ENCODE measurements at regions not wholly inside any gene's neighbourhood (a gene's known extent, or its start where the extent isn't known, plus 50 kb on each side); places are given as distances from the start of the nearest gene placed in this dataset.
A peak's percentile ranks its signal among the peaks of the same experiment; 100 is the strongest.

DNA sequence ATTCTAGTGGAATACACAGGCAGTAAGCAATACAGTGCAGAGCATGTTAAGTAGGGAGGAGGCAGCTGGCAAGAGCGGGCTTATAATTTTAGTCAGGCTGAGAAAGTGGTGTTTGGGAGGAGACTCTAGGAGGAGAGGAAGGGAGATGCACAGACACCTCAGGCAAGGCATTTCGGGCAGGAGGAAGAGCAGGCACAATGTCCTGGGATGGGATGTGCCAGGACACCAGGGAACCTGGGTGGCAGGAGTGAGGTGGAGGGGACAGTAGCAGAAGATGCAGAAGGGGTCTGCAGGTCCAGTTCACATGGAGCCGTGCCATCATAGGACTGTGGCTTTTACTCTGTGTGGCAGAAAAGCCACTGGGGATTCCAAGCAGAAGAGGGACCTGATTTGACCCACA, 143.7 kb upstream of the FSTL4 start:
- Mint-ChIP-seq H3K36me3 (peaks cover 0 to 7% of the 10 kb centered on the region in 2 donors), H3K27ac (peak overlapping the region in 2 of 6 donors; percentile 13 to 59), H3K4me1 (peaks cover 14 to 21% (median 16%) of the 10 kb centered on the region in 3 donors), H3K4me3 (no peak overlapping the region), H3K27me3 (peaks cover 5 to 21% (median 19%) of the 10 kb centered on the region in 3 donors), H3K9me3 (peaks cover 0 to 3% (median 0%) of the 10 kb centered on the region in 7 donors)
- DNase-seq (no peak), ATAC-seq (ENCODE audit: low read depth in 2 of 2) (no peak)

DNA sequence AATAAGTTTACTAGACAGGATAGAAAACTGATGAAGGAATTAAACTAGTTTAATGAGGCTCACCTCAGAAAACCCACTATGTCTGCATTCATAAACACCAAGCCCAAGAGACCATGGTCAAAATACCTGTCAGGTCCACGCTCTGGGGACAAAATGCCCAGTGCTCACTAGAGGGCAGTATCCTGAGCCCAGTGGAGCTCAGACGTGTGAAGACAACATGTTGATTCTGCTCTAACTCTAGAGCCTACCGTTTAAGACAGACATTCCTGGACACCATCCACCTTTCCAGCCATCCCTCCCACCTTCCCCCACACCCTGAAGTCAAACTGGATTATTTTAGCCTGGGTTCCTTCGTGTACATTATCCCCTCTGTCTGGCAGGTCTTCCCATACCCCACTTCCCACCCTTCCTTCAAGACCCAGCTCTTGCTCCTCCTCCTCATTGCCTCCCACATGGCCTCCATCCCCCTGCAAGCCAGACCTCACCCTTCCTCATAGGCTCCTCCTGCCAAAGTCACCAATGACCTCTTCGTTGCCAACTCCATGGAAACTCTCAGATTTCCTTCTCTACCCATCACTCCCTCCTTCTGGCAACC, 142.3 kb upstream of the FSTL4 start:
- peaks cover 0 to 3% (median 0%) of the 10 kb centered on the region in 7 donors for H3K9me3 Mint-ChIP-seq
- peak overlapping the region in 2 of 6 donors; percentile 34 to 89 for H3K27ac Mint-ChIP-seq
- peak; percentile 13 for DNase-seq
- peaks cover 6 to 16% (median 15%) of the 10 kb centered on the region in 3 donors for H3K4me1 Mint-ChIP-seq
- peaks cover 0 to 7% of the 10 kb centered on the region in 2 donors for H3K36me3 Mint-ChIP-seq
- peaks cover 5 to 21% (median 19%) of the 10 kb centered on the region in 3 donors for H3K27me3 Mint-ChIP-seq
- H3K4me3 Mint-ChIP-seq = peak overlapping the region in 1 of 8 donors; percentile 7
- ATAC-seq (ENCODE audit: low read depth in 2 of 2) = peak; percentile 49 to 60

DNA sequence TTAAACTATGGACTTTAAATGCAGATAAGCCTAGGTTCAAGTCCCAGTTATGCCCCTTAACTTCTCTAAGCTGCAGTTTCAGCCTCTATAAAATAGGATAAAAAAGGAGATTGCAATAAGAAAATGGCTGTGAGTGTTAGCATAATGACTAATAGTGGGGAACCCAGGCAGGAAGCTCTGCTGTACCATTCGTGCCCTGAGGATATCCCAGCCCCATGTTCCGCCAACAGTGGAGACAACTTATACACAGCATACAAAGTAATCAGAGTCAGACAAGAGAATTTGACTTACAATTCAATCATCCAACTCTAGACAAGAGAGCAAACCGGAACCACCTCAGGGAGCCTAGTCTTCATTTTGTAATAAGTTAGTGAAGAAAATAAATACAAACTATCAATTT, 141.5 kb upstream of the FSTL4 start:
- Mint-ChIP-seq H3K4me3 (no peak overlapping the region), H3K4me1 (peaks cover 6 to 16% (median 15%) of the 10 kb centered on the region in 3 donors), H3K27ac (no peak overlapping the region), H3K36me3 (peaks cover 0 to 7% of the 10 kb centered on the region in 2 donors), H3K27me3 (peaks cover 5 to 21% (median 19%) of the 10 kb centered on the region in 3 donors), H3K9me3 (peaks cover 0 to 3% (median 0%) of the 10 kb centered on the region in 7 donors)
- DNase-seq = no peak
- ATAC-seq (ENCODE audit: low read depth in 2 of 2) = no peak

DNA sequence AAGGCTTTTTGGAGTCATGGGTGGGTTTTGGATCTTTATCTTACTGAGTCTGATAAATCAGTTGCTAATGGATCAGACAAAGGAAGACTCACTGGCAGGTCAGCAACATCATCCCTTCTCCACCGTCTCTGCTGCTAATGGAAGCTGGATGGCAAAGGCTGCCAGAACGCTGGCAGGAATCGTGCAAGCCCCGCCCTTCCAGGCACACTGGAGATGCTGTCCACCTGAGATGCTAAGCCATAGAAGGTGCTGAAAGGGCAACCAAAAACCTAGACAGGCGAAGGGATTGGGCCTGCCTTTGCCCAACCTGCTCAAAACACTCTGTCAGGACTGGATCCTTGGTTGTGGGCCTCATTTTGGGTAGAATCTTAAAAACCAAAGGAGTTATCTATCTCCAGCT, 139.5 kb upstream of the FSTL4 start:
- Mint-ChIP-seq H3K27me3 (peaks cover 5 to 19% (median 19%) of the 10 kb centered on the region in 3 donors), H3K4me1 (peaks cover 6 to 16% (median 15%) of the 10 kb centered on the region in 3 donors), H3K4me3 (peak overlapping the region in 1 of 8 donors; percentile 52), H3K36me3 (peaks cover 0 to 7% of the 10 kb centered on the region in 2 donors), H3K27ac (no peak overlapping the region), H3K9me3 (peaks cover 0 to 3% (median 0%) of the 10 kb centered on the region in 7 donors)
- no peak for ATAC-seq (ENCODE audit: low read depth in 2 of 2)
- no peak for DNase-seq

DNA sequence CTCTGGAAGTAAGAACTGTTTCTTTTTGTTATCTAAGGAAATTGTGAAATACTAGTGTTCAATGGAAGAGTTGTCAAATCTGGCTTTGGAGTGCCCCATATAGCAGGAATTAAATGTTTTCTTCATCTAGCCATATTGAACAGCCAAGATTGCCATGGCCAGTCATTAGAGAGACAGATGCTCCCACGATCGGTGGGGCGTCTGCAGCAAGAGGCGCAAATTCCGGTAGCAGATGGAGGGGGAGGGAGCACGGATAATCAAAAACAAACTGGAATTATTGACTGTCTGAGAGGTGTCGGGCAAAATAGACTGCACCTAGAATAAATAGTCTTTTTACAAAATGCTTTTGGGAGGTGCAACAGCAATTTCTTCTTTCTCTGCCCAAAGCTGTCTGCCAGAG, 139.1 kb upstream of the FSTL4 start:
- DNase-seq = no peak
- H3K9me3 Mint-ChIP-seq = peaks cover 0 to 3% (median 0%) of the 10 kb centered on the region in 7 donors
- ATAC-seq (ENCODE audit: low read depth in 2 of 2) = no peak
- H3K4me1 Mint-ChIP-seq = peaks cover 6 to 16% (median 15%) of the 10 kb centered on the region in 3 donors
- peaks cover 5 to 19% (median 17%) of the 10 kb centered on the region in 3 donors for H3K27me3 Mint-ChIP-seq
- H3K27ac Mint-ChIP-seq = peak overlapping the region in 1 of 6 donors; percentile 77
- H3K4me3 Mint-ChIP-seq = no peak overlapping the region
- H3K36me3 Mint-ChIP-seq = peaks cover 0 to 7% of the 10 kb centered on the region in 2 donors

DNA sequence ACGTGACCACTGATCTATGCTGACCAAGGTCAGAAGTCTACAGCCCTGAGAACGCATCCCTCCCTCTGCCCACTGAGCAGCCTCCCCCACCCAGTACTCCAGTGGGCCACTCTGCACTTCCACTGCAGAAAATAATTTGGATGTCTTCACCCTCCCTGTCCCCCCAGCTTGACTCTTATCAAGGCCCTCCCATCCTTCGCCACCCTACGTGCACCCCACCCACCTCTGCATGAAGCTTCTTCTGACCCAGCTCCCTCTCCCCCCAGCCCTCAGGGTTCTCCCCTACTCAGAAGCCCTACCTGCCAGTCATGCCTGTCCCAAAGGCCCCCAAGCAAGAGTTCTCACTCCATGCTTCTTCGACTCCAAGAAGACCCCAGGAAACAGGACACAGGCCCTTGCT, 138.5 kb upstream of the FSTL4 start:
- peaks cover 6 to 14% (median 13%) of the 10 kb centered on the region in 3 donors for H3K4me1 Mint-ChIP-seq
- no peak overlapping the region for H3K4me3 Mint-ChIP-seq
- H3K27ac Mint-ChIP-seq = peak overlapping the region in 2 of 6 donors; percentile 51 to 84
- peaks cover 0 to 3% (median 0%) of the 10 kb centered on the region in 7 donors for H3K9me3 Mint-ChIP-seq
- no peak for ATAC-seq (ENCODE audit: low read depth in 2 of 2)
- DNase-seq = no peak
- H3K36me3 Mint-ChIP-seq = peaks cover 0 to 7% of the 10 kb centered on the region in 2 donors
- H3K27me3 Mint-ChIP-seq = peaks cover 5 to 13% (median 13%) of the 10 kb centered on the region in 3 donors

DNA sequence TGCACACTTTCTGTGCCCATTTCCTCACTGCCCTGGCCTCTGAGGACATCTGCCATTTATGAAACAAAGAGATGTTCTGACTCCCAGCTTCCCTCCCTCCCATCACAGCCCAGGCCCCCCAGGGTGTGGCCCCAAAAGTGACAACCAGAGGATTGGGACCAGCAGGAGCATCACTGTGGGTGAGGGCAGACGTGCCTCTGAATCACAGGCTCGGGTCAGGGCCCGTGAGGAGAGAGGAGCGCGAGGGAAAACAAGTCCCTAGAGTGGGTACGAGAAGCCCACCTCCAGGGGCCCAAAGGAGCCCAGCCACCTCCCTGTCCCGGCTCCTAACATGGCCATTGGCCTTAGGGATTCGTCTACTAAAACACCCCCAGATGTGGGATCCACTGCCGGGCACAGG, 138.0 kb upstream of the FSTL4 start:
- peaks cover 0 to 2% (median 0%) of the 10 kb centered on the region in 7 donors for H3K9me3 Mint-ChIP-seq
- no peak overlapping the region for H3K4me3 Mint-ChIP-seq
- peaks cover 5 to 8% (median 8%) of the 10 kb centered on the region in 3 donors for H3K27me3 Mint-ChIP-seq
- peaks cover 6 to 9% (median 8%) of the 10 kb centered on the region in 3 donors for H3K4me1 Mint-ChIP-seq
- DNase-seq (no peak), ATAC-seq (ENCODE audit: low read depth in 2 of 2) (no peak)
- H3K27ac Mint-ChIP-seq = peak overlapping the region in 1 of 6 donors; percentile 72
- peaks cover 0 to 3% of the 10 kb centered on the region in 2 donors for H3K36me3 Mint-ChIP-seq

DNA sequence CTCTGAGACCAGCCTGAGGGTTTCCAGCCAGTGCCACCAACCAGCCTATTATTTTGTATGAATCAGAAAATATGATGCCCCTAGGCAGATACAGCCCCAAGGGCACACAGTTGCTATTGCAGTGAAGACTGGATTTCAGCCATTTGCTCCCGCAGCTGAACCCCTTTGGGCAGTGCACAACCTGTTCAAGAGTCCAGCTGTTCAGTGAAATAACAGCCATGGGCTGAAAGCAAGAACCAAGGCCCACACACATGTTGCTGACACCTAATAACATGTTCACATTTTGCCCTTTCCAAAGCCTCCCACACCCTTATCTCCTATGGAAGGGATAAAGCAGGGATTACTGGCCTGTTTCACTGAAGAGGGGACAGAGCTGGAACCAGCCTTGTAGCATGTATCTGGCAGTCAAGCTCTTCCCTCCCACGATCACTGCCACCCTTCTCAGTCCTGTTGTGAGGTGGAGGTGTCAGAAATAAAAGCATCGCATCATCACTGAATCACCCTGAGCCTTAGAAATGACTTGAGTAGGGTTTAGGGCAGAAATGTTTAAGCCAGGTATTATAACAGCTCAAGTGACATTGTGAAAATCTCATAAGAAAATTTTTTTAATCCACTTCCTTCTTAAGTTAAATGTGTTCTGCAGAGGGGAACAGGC, 137.1 kb upstream of the FSTL4 start:
- Mint-ChIP-seq H3K4me1 (peaks cover 0 to under 1% (median under 1%) of the 10 kb centered on the region in 3 donors), H3K36me3 (no peaks in the 10 kb centered on the region), H3K9me3 (no peaks in the 10 kb centered on the region), H3K4me3 (no peak overlapping the region), H3K27ac (no peak overlapping the region), H3K27me3 (peaks cover 0 to 5% (median 0%) of the 10 kb centered on the region in 3 donors)
- DNase-seq (no peak), ATAC-seq (ENCODE audit: low read depth in 2 of 2) (no peak)

DNA sequence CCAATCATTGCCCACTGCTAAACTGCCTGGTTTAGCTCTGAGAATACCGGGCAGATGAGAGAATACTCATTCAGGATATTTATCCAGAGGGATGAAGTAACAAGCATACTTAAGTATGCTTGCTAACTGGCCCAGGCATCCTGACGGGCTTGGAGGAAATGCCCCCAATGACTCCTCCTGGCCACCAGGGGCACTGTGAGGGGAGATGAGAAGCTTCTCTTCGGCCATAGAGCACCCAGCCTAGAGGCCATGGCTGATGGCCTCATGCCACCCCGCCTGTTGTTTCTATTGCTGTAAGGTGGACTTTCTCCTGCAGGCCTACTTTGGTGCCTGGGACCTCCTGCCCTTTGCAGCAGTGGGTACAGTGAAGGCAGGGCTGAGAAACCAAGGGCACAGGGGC, 134.5 kb upstream of the FSTL4 start:
- H3K4me3 Mint-ChIP-seq = no peak overlapping the region
- H3K27ac Mint-ChIP-seq = no peak overlapping the region
- H3K36me3 Mint-ChIP-seq = no peaks in the 10 kb centered on the region
- ATAC-seq (ENCODE audit: low read depth in 2 of 2) (no peak), DNase-seq (no peak)
- H3K9me3 Mint-ChIP-seq = no peaks in the 10 kb centered on the region
- H3K4me1 Mint-ChIP-seq = peaks cover 9 to 19% (median 10%) of the 10 kb centered on the region in 3 donors
- H3K27me3 Mint-ChIP-seq = peaks cover 0 to 8% (median 5%) of the 10 kb centered on the region in 3 donors

DNA sequence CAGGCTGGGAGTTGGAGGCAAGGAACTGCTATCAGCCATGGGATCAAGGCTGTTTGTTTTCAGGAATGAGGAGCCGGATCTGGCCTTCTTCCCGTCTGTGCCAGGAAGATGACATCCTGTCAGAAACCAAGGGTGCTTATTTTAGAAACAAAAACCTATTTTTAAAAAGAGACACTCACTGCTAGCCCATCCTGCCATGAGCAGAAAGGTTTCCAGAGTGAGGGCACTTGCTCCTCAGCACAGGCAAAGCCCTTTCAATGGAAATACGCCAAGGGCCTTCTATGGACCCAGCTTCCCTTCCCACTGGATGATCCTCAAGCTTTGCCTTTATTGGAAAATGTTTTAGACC, 132.6 kb upstream of the FSTL4 start:
- Mint-ChIP-seq H3K4me3 (no peak overlapping the region), H3K9me3 (no peaks in the 10 kb centered on the region), H3K4me1 (peaks cover 9 to 20% (median 13%) of the 10 kb centered on the region in 3 donors), H3K27ac (peak overlapping the region in 1 of 6 donors; percentile 85), H3K36me3 (no peaks in the 10 kb centered on the region), H3K27me3 (peaks cover 0 to 8% (median 0%) of the 10 kb centered on the region in 3 donors)
- DNase-seq = no peak
- ATAC-seq (ENCODE audit: low read depth in 2 of 2) = no peak

DNA sequence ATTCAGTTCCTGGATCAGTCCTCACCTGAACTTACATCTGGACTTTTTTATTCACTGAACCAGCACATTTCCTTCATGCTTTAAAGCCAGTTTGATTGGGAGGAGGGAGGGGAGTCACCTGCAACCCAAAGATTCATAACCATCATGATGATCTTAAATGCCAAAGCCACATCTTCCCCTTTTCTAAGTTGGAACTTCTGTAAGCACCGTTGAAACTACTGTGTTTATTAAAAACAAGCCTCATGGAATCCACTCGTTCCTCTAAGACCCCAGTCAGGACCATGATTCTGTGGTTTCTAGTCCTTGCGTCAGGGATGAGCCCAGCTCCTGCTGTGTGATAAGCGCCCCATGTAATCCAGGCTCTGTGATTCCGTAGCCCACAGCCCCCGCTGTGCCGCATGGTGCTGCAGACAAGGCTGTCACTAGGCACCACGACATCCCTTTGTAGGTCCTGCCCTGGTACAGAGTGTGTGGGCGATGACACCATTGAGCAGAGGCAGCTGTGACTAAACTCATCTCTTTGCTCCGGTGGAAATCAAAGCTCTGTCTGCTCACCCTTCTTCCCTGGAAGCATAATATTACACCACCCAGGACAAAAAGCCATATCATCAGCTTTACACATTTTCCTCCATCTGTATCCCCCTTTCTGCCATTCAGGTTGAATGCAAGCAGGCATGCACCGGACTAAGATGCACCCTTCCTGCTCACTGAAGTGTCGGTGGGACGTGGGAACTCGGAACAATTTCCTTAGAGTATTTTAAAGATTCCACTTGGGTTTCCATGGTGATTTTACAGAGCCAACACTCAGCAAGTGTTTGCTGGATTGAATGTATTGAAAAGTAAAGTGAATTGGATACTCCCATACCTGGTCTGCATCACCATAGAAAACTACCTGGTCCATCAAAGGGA, 132.0 kb upstream of the FSTL4 start:
- Mint-ChIP-seq H3K27ac (peak overlapping the region; percentile 35 to 88 (median 78)), H3K9me3 (no peaks in the 10 kb centered on the region)

DNA sequence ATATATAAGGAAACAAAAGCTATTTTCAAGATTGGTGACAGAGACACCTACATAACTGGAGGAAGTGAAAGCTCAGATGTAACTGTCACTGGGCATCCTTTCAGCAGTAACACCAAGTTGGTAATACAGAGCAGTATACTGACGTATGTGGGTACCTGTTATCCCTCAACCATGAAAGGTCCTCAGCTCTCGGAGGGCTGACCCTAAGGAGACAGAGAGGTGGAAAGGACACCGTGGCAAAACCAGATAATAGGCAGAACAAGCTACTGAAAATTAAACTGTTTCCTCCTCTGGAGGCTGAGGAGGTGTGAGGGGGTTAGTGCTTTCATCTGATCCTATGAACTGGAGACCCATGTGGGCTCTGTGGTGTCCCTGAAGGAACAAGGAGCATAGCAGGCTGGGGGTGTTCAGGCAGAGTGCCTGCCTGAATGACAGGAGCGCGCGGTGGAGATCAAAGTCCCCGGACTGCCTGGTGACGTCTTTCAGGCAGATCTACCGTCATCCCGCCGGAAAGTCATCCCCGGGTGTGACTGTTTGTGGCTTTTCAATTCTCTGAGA, 130.2 kb upstream of the FSTL4 start:
- Mint-ChIP-seq H3K27ac (peak overlapping the region; percentile 62 to 94 (median 91)), H3K9me3 (no peaks in the 10 kb centered on the region), H3K36me3 (no peaks in the 10 kb centered on the region), H3K4me3 (peak overlapping the region in 4 of 8 donors; percentile 22 to 58 (median 48)), H3K4me1 (peaks cover 9 to 20% (median 13%) of the 10 kb centered on the region in 3 donors), H3K27me3 (peaks cover 0 to 8% (median 0%) of the 10 kb centered on the region in 3 donors)
- DNase-seq (peak; percentile 69), ATAC-seq (ENCODE audit: low read depth in 2 of 2) (peak; percentile 78 to 81)

More for the DNA sequence above, 132.0 kb upstream of the FSTL4 start:
- DNase-seq (peak; percentile 46), ATAC-seq (ENCODE audit: low read depth in 2 of 2) (peak; percentile 22 to 24)
- H3K36me3 Mint-ChIP-seq = no peaks in the 10 kb centered on the region
- peak overlapping the region in 1 of 8 donors; percentile 66 for H3K4me3 Mint-ChIP-seq
- peaks cover 9 to 20% (median 13%) of the 10 kb centered on the region in 3 donors for H3K4me1 Mint-ChIP-seq
- peaks cover 0 to 8% (median 0%) of the 10 kb centered on the region in 3 donors for H3K27me3 Mint-ChIP-seq
